ENCODE measurements at regions not wholly inside any gene's neighbourhood (a gene's known extent, or its start where the extent isn't known, plus 50 kb on each side); places are given as distances from the start of the nearest gene placed in this dataset.

DNA sequence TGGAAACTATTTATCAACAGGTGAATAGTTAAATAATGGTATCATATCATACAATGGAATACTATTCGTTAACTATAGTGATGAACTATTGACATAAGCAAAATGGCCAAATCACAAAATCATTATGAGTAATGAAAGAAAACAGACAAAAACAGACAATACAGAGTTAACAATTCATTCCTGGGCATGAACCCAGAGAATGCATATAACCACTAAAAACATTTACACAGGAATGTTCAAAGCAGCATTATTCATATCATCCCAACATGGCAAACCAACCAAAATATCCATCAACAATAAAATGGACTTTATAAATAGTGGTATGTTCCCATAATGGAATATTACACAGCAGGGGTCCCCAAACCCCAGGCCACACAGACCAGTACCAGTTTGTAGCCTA is 131.2 kb upstream of the CYP1B1 start (continued):
- TF ChIP-seq, protein P1, sequence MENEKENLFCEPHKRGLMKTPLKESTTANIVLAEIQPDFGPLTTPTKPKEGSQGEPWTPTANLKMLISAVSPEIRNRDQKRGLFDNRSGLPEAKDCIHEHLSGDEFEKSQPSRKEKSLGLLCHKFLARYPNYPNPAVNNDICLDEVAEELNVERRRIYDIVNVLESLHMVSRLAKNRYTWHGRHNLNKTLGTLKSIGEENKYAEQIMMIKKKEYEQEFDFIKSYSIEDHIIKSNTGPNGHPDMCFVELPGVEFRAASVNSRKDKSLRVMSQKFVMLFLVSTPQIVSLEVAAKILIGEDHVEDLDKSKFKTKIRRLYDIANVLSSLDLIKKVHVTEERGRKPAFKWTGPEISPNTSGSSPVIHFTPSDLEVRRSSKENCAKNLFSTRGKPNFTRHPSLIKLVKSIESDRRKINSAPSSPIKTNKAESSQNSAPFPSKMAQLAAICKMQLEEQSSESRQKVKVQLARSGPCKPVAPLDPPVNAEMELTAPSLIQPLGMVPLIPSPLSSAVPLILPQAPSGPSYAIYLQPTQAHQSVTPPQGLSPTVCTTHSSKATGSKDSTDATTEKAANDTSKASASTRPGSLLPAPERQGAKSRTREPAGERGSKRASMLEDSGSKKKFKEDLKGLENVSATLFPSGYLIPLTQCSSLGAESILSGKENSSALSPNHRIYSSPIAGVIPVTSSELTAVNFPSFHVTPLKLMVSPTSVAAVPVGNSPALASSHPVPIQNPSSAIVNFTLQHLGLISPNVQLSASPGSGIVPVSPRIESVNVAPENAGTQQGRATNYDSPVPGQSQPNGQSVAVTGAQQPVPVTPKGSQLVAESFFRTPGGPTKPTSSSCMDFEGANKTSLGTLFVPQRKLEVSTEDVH (IDR thresholded peaks at IDR 0.05; ENCODE audit: low read depth, partially characterized antibody) = no peak
- no peak for TF ChIP-seq ESRRB (CRISPR knock-in tag; IDR thresholded peaks at IDR 0.05; ENCODE audit: borderline replicate concordance)
- no peak for TF ChIP-seq PML (IDR thresholded peaks at IDR 0.05; ENCODE audit: low read length)
- TF ChIP-seq, protein P2, sequence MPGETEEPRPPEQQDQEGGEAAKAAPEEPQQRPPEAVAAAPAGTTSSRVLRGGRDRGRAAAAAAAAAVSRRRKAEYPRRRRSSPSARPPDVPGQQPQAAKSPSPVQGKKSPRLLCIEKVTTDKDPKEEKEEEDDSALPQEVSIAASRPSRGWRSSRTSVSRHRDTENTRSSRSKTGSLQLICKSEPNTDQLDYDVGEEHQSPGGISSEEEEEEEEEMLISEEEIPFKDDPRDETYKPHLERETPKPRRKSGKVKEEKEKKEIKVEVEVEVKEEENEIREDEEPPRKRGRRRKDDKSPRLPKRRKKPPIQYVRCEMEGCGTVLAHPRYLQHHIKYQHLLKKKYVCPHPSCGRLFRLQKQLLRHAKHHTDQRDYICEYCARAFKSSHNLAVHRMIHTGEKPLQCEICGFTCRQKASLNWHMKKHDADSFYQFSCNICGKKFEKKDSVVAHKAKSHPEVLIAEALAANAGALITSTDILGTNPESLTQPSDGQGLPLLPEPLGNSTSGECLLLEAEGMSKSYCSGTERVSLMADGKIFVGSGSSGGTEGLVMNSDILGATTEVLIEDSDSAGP (CRISPR knock-in tag; IDR thresholded peaks at IDR 0.05) = no peak
- TF ChIP-seq, protein P3, sequence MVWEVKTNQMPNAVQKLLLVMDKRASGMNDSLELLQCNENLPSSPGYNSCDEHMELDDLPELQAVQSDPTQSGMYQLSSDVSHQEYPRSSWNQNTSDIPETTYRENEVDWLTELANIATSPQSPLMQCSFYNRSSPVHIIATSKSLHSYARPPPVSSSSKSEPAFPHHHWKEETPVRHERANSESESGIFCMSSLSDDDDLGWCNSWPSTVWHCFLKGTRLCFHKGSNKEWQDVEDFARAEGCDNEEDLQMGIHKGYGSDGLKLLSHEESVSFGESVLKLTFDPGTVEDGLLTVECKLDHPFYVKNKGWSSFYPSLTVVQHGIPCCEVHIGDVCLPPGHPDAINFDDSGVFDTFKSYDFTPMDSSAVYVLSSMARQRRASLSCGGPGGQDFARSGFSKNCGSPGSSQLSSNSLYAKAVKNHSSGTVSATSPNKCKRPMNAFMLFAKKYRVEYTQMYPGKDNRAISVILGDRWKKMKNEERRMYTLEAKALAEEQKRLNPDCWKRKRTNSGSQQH (CRISPR knock-in tag; IDR thresholded peaks at IDR 0.05) = no peak
- TF ChIP-seq ZNF140 (CRISPR knock-in tag; IDR thresholded peaks at IDR 0.05) = no peak
- no peak for TF ChIP-seq ZNF146 (CRISPR knock-in tag; IDR thresholded peaks at IDR 0.05; ENCODE audit: unreplicated experiment)
- TF ChIP-seq SIRT6 (IDR thresholded peaks at IDR 0.05; ENCODE audit: low read depth, low read length) = no peak
- TF ChIP-seq, protein P4, sequence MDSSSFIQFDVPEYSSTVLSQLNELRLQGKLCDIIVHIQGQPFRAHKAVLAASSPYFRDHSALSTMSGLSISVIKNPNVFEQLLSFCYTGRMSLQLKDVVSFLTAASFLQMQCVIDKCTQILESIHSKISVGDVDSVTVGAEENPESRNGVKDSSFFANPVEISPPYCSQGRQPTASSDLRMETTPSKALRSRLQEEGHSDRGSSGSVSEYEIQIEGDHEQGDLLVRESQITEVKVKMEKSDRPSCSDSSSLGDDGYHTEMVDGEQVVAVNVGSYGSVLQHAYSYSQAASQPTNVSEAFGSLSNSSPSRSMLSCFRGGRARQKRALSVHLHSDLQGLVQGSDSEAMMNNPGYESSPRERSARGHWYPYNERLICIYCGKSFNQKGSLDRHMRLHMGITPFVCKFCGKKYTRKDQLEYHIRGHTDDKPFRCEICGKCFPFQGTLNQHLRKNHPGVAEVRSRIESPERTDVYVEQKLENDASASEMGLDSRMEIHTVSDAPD (CRISPR knock-in tag; IDR thresholded peaks at IDR 0.05) = no peak
- no peak for TF ChIP-seq ZNF12 (CRISPR knock-in tag; IDR thresholded peaks at IDR 0.05)

Data from K562 (cell line).